HepG2 (cell line): ENCODE measurements at regions not wholly inside any gene's neighbourhood (a gene's known extent, or its start where the extent isn't known, plus 50 kb on each side); places are given as distances from the start of the nearest gene placed in this dataset.
A peak's percentile ranks its signal among the peaks of the same experiment; 100 is the strongest.

Source experiments
- ATAC-seq: fragments of 200-7000 bp; cut with Tn5 transposase; 3 replicates; pipeline ENCODE4 v1.9.1; 2020; ENCODE audit warnings: mild to moderate bottlenecking, moderate library complexity
- BruUV-seq: library from RNA; stranded (reverse); fragments of 400-500 nt; replicated peaks from 2 replicates; lab custom pipeline; 2021; lab: Mats Ljungman, UMichigan
- CTCF ChIA-PET: fragments of 300-600 bp; formaldehyde crosslinking; extraction: SDS; loops from one replicate; lab custom pipeline; 2021; ENCODE audit warnings: low total read pairs, inconsistent platforms, low intra/inter-chr PET ratio; lab: Yijun Ruan, JAX
- POLR2A ChIA-PET: fragments of 350-600 bp; sonication (Branson Sonifier 250); formaldehyde crosslinking; loops from one replicate; lab custom pipeline; 2020; ENCODE audit warnings: antibody characterized with exemption, inconsistent platforms; lab: Yijun Ruan, JAX
- DNase-seq: peaks from one replicate; pipeline ENCODE4 v3.0.0-alpha.2; 2015; ENCODE audit warnings: low spot score
- FAIRE-seq: peaks from 3 replicates; lab custom pipeline; 2011; peaks lifted over from hg19 to GRCh38; lab: Jason Lieb, UNC
- H2AFZ ChIP-seq: one replicate; pipeline ENCODE4 v1.6.1; 2011; ENCODE audit warnings: low read length, inconsistent platforms
- H3K27ac ChIP-seq: fragments of 300-600 bp; 3 replicates; pipeline ENCODE4 v1.8.0; 2011; ENCODE audit warnings: mixed run types, mild to moderate bottlenecking, mixed read lengths, low read length, inconsistent platforms; ENCODE audit not compliant: insufficient read depth; ENCODE audit errors: extremely low read length
- H3K27me3 ChIP-seq, 2 experiments: fragments of 200-600 bp in 1 of 2; 2 replicates in 1 of 2; 3 replicates in 1 of 2; pipeline versions ENCODE4 v1.6.0 to v1.8.0; 2011; ENCODE audit warnings: low read length in 2 of 2, mild to moderate bottlenecking in 2 of 2, moderate library complexity in 2 of 2, inconsistent platforms in 1 of 2; ENCODE audit not compliant: insufficient read depth in 2 of 2, control insufficient read depth in 1 of 2
- H3K36me3 ChIP-seq, 2 experiments: fragments of 200-600 bp in 1 of 2; replicated peaks in 1 of 2; 2 replicates in 1 of 2; 3 replicates in 1 of 2; pipeline versions ENCODE4 v1.5.1 to v1.8.0; 2011; ENCODE audit warnings: low read length in 2 of 2, inconsistent platforms in 1 of 2; ENCODE audit not compliant: insufficient read depth in 2 of 2, control insufficient read depth in 1 of 2
- H3K4me1 ChIP-seq: 2 replicates; pipeline ENCODE4 v1.5.1; 2012; ENCODE audit warnings: low read length, inconsistent platforms; ENCODE audit not compliant: insufficient read depth
- H3K4me2 ChIP-seq: 2 replicates; pipeline ENCODE4 v1.6.0; 2011; ENCODE audit warnings: low read depth, low read length, inconsistent platforms
- H3K4me3 ChIP-seq, 3 experiments: fragments of 200-600 bp in 1 of 3; sonication (generic), shearing (Covaris generic) in 1 of 3; replicated peaks in 1 of 3; 2 replicates each; pipeline ENCODE4 v1.5.1; 2011 to 2016; ENCODE audit warnings: low read length in 3 of 3, inconsistent platforms in 2 of 3, low read depth in 2 of 3, mild to moderate bottlenecking in 2 of 3, control low read depth in 1 of 3, mixed read lengths in 1 of 3; ENCODE audit not compliant: insufficient read depth in 1 of 3
- H3K79me2 ChIP-seq: one replicate; pipeline ENCODE4 v1.6.1; 2011; ENCODE audit warnings: low read length, inconsistent platforms; ENCODE audit not compliant: insufficient read depth
- H3K9ac ChIP-seq: 2 replicates; pipeline ENCODE4 v1.6.0; 2011; ENCODE audit warnings: mild to moderate bottlenecking, low read depth, low read length, inconsistent platforms; ENCODE audit not compliant: insufficient read depth
- H3K9me3 ChIP-seq: 2 replicates; pipeline ENCODE4 v1.5.1; 2012; ENCODE audit warnings: mild to moderate bottlenecking, low read length
- H4K20me1 ChIP-seq: 2 replicates; pipeline ENCODE4 v1.6.0; 2011; ENCODE audit warnings: inconsistent platforms, mild to moderate bottlenecking, low read length, moderate library complexity; ENCODE audit not compliant: insufficient read depth
- ATF7 ChIP-seq, 2 experiments: fragments of 450-650 bp in 1 of 2; sonication (generic) in 1 of 2; formaldehyde crosslinking in 1 of 2; IDR thresholded peaks; 2 replicates each; pipeline versions ENCODE4 v1.4.0 to v1.6.1; 2016 to 2020; ENCODE audit warnings: antibody characterized with exemption in 1 of 2, mild to moderate bottlenecking in 1 of 2, missing genetic modification reagents in 1 of 2
- CBX1 ChIP-seq: IDR thresholded peaks from one replicate; pipeline ENCODE4 v1.6.1; 2016; ENCODE audit warnings: antibody characterized with exemption, low read depth
- CREB1 ChIP-seq, 2 experiments: fragments of 450-650 bp in 1 of 2; IDR thresholded peaks; 2 replicates each; pipeline ENCODE4 v1.6.1; 2016 to 2017; ENCODE audit warnings: control low read depth in 1 of 2, mild to moderate bottlenecking in 1 of 2, missing compliant biosample characterization in 1 of 2, missing genetic modification characterization in 1 of 2
- DMAP1 ChIP-seq: IDR thresholded peaks from 2 replicates; pipeline ENCODE4 v1.6.1; 2016
- DNMT1 ChIP-seq: sonication (generic); formaldehyde crosslinking; IDR thresholded peaks from 2 replicates; pipeline ENCODE4 v1.5.1; 2020; ENCODE audit warnings: mild to moderate bottlenecking, missing genetic modification reagents
- DPF2 ChIP-seq: sonication (generic); formaldehyde crosslinking; IDR thresholded peaks from 2 replicates; pipeline ENCODE4 v1.4.0; 2020; ENCODE audit warnings: mild to moderate bottlenecking, low read depth, missing genetic modification reagents, borderline replicate concordance
- ISX ChIP-seq: sonication (generic); formaldehyde crosslinking; conservative IDR thresholded peaks from 2 replicates; pipeline ENCODE4 v1.5.0; 2020; ENCODE audit warnings: missing genetic modification reagents
- KLF11 ChIP-seq: IDR thresholded peaks from 2 replicates; pipeline ENCODE4 v1.6.1; 2016; ENCODE audit warnings: missing compliant biosample characterization
- NFE2L2 ChIP-seq: fragments of 150-350 bp; IDR thresholded peaks from 2 replicates; pipeline ENCODE4 v1.6.1; 2014; ENCODE audit warnings: low read length
- RARG ChIP-seq: sonication (generic); formaldehyde crosslinking; IDR thresholded peaks from 2 replicates; pipeline ENCODE4 v1.4.0; 2020; ENCODE audit warnings: low read depth, mild to moderate bottlenecking, missing genetic modification reagents
- RCOR2 ChIP-seq: IDR thresholded peaks from 2 replicates; pipeline ENCODE4 v1.6.1; 2016; ENCODE audit warnings: missing biosample characterization, missing genetic modification reagents
- ZBTB3 ChIP-seq: sonication (generic); formaldehyde crosslinking; IDR thresholded peaks from 2 replicates; pipeline ENCODE4 v1.4.0; 2020; ENCODE audit warnings: low read depth, mild to moderate bottlenecking, moderate library complexity, missing genetic modification reagents, borderline replicate concordance
- ZEB1 ChIP-seq: IDR thresholded peaks from 2 replicates; pipeline ENCODE4 v1.6.1; 2012; ENCODE audit warnings: mild to moderate bottlenecking, low read depth, inconsistent platforms; ENCODE audit not compliant: insufficient replicate concordance
- ZNF367 ChIP-seq: sonication (generic); formaldehyde crosslinking; IDR thresholded peaks from 2 replicates; pipeline ENCODE4 v1.4.0; 2020; ENCODE audit warnings: missing genetic modification reagents, borderline replicate concordance
- ZSCAN20 ChIP-seq: sonication (generic); formaldehyde crosslinking; IDR thresholded peaks from 2 replicates; pipeline ENCODE4 v1.4.0; 2020; ENCODE audit warnings: missing genetic modification reagents, mild to moderate bottlenecking, borderline replicate concordance
- WGBS: methylation state at CpG from one replicate; pipeline ENCODE4 v1.1.6; 2017; ENCODE audit warnings: low lambda C conversion rate; 5-methylcytosine and 5-hydroxymethylcytosine counted together
- in situ Hi-C: cut with HindIII; loops from 2 replicates; pipeline ENCODE4 v1.10.0; 2017; ENCODE audit warnings: low pct_unique_long_range_greater_than_20kb; ENCODE audit not compliant: extremely low pct_ligation_motif_present
- intact Hi-C: fragments of 100-400 bp; cut with micrococcal nuclease; formaldehyde crosslinking; loops from one replicate; pipeline ENCODE4 v1.10.0; 2022; ENCODE audit not compliant: unreplicated experiment
- TF ChIP-seq, protein P1 (sequence below): sonication (generic); formaldehyde crosslinking; IDR thresholded peaks from 2 replicates; pipeline ENCODE4 v1.8.1; 2023; ENCODE audit warnings: missing genetic modification reagents, mild to moderate bottlenecking, borderline replicate concordance

DNA sequence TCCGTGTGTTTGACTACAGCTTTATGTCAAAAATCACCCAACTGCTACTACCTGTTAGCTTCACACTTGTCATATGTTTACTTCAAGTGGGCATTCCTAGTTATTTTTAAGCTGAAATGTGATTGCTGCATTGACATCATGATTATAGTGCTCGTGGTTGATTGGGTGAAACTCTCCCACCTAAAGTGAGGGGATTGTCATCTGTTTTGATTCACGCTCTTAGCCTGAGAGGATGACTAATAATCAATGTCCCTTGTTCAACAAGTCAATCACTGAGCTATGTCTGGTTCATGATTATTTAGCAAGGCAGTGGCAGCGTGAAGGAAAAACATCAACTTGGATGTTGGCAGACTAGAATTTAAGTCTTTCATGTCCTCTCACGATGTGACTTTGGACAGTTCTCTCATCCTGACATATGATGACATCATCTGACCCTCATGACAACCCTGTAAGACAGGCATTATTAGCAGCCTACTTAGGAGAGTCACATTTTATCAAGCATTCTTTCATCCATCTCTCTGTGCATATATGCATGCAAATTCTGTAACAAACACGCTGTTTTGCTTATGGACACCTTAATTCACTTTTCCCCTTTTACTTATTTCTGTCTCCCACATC is 352.6 kb upstream of the ZMIZ1 start:
- in situ Hi-C loops = no loop called here
- ChIA-PET POLR2A (no interaction called here), CTCF (no interaction called here)
- no peak overlapping the region for H2AFZ ChIP-seq
- peak; percentile 94 for TF ChIP-seq ATF7 (IDR thresholded peaks at IDR 0.05)
- no peak for TF ChIP-seq ATF7 (CRISPR knock-in tag; IDR thresholded peaks at IDR 0.05)
- peak; percentile 72 for TF ChIP-seq CREB1 (IDR thresholded peaks at IDR 0.05)
- no peak for TF ChIP-seq CREB1 (CRISPR knock-in tag; IDR thresholded peaks at IDR 0.05)
- no peak for TF ChIP-seq ISX
- no TSS peak for BruUV-seq
- intact Hi-C loops = no loop called here
- H3K27ac ChIP-seq = no peak overlapping the region
- no peak for DNase-seq
- FAIRE-seq = no peak
- no peaks in the 10 kb centered on the region for H3K79me2 ChIP-seq
- H3K4me2 ChIP-seq = no peak overlapping the region
- H3K9ac ChIP-seq = no peak overlapping the region
- no peaks in the 10 kb centered on the region for H4K20me1 ChIP-seq
- no peaks in the 10 kb centered on the region for H3K9me3 ChIP-seq
- H3K27me3 ChIP-seq = no peaks in the 10 kb centered on the region; a peak in 1 of 5 replicates
- ATAC-seq = no peak
- WGBS = 23% methylated on average over 6 of the region's 6 CpGs
- H3K4me3 ChIP-seq = no peak overlapping the region
- no peaks in the 10 kb centered on the region for H3K36me3 ChIP-seq
- no peaks in the 10 kb centered on the region for H3K4me1 ChIP-seq

DNA sequence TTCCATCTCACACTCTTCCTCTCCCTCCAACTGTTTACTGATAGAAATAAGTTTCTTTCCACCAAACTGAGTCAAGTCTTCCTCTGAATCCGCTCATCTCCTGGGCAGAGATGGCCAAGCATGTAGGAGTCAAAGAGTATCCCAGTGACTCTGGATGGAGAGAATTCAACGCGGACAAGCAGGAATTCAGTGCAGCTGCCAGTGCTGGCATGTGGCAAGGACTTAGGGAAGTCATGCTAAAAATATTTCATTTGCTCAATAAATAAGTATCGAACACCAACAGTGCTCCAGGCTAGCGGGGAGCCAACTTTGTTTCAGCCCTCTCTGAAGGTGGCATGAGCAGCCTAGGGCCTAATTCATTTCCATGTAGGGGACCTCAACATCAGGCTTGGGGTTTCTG is 351.6 kb upstream of the ZMIZ1 start:
- H3K27ac ChIP-seq = no peak overlapping the region
- H3K79me2 ChIP-seq = no peaks in the 10 kb centered on the region
- CTCF ChIA-PET = no interaction called here
- no peak overlapping the region for H2AFZ ChIP-seq
- ATAC-seq (no peak), FAIRE-seq (no peak), DNase-seq (no peak)
- no peak overlapping the region for H3K4me3 ChIP-seq
- no peaks in the 10 kb centered on the region for H3K4me1 ChIP-seq
- intact Hi-C loops = no loop called here
- BruUV-seq = no TSS peak
- no peak overlapping the region for H3K4me2 ChIP-seq
- POLR2A ChIA-PET = no interaction called here
- H3K9ac ChIP-seq = no peak overlapping the region
- 44% methylated on average over 5 of the region's 5 CpGs for WGBS
- H3K9me3 ChIP-seq = no peaks in the 10 kb centered on the region
- in situ Hi-C loops = no loop called here
- TF ChIP-seq KLF11 (CRISPR knock-in tag) (no peak), RCOR2 (CRISPR knock-in tag) (no peak), DPF2 (no peak), RARG (CRISPR knock-in tag) (no peak), ZEB1 (no peak), ZSCAN20 (CRISPR knock-in tag) (no peak), ZNF367 (no peak), DNMT1 (CRISPR knock-in tag) (no peak), ZBTB3 (CRISPR knock-in tag) (no peak), DMAP1 (CRISPR knock-in tag) (no peak), CBX1 (no peak), NFE2L2 (no peak)
- TF ChIP-seq, protein P1, sequence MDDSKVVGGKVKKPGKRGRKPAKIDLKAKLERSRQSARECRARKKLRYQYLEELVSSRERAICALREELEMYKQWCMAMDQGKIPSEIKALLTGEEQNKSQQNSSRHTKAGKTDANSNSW = no peak
- H3K27me3 ChIP-seq = no peaks in the 10 kb centered on the region
- H3K36me3 ChIP-seq = no peaks in the 10 kb centered on the region
- H4K20me1 ChIP-seq = no peaks in the 10 kb centered on the region
